Cardiac muscle cell (in vitro differentiated cells and primary cell): ENCODE measurements at regions not wholly inside any gene's neighbourhood (a gene's known extent, or its start where the extent isn't known, plus 50 kb on each side); places are given as distances from the start of the nearest gene placed in this dataset.
"Not testable (repeated sequence)": the region's sequence is repeated elsewhere in the genome, so short reads cannot be mapped to it uniquely, and the experiment has no call there.

ENCODE experiments used
- DNase-seq, 2 donors: peaks; one replicate each; pipeline versions ENCODE4 v3.0.0 to v3.0.0-alpha.2; 2010 to 2017; ENCODE audit warnings: low read depth in 1 of 2, low spot score in 1 of 2
- H3K27ac ChIP-seq: fragments of 200-600 bp; sonication (generic); 2 replicates; pipeline ENCODE4 v1.5.1; 2016
- H3K27me3 ChIP-seq: fragments of 200-600 bp; sonication (generic); 2 replicates; pipeline ENCODE4 v1.6.0; 2016; ENCODE audit warnings: control low read depth
- H3K36me3 ChIP-seq: fragments of 200-600 bp; sonication (generic); 2 replicates; pipeline ENCODE4 v1.5.1; 2016; ENCODE audit warnings: control low read depth
- H3K4me1 ChIP-seq: fragments of 200-600 bp; sonication (generic); 2 replicates; pipeline ENCODE4 v1.8.1; 2017; ENCODE audit warnings: low read depth, mild to moderate bottlenecking, mixed run types
- H3K4me3 ChIP-seq: fragments of 200-600 bp; sonication (generic); 2 replicates; pipeline ENCODE4 v1.5.1; 2016; ENCODE audit warnings: mild to moderate bottlenecking
- H3K9me3 ChIP-seq: fragments of 200-600 bp; sonication (generic); 2 replicates; pipeline ENCODE4 v1.5.1; 2017; ENCODE audit warnings: low read depth, mild to moderate bottlenecking, control low read depth
- CTCF ChIP-seq: IDR thresholded peaks from 2 replicates; pipeline ENCODE4 v1.5.1; 2012; ENCODE audit warnings: low read depth, mild to moderate bottlenecking, low read length

- no peaks in the 10 kb centered on the region for H3K4me1 ChIP-seq
- no peaks in the 10 kb centered on the region for H3K36me3 ChIP-seq
- TF ChIP-seq CTCF: no peak
- DNase-seq: no peak
- H3K9me3 ChIP-seq: peaks cover 3% of the 10 kb centered on the region
- no peak overlapping the region for H3K27ac ChIP-seq
- H3K27me3 ChIP-seq: no peaks in the 10 kb centered on the region
- no peak overlapping the region for H3K4me3 ChIP-seq
These were observed 114.7 kb upstream of the GDNF start for GRCh38 chr5:37954561-37954960.

- no peak for DNase-seq
- no peak overlapping the region for H3K27ac ChIP-seq
- no peaks in the 10 kb centered on the region for H3K4me1 ChIP-seq
- TF ChIP-seq CTCF: no peak
- no peaks in the 10 kb centered on the region for H3K36me3 ChIP-seq
- H3K4me3 ChIP-seq: no peak overlapping the region
- no peaks in the 10 kb centered on the region for H3K27me3 ChIP-seq
- no peaks in the 10 kb centered on the region for H3K9me3 ChIP-seq
These were observed 112.3 kb upstream of the GDNF start for GRCh38 chr5:37951946-37952721.

GRCh38 chr5:37950436-37950835 is 110.6 kb upstream of the GDNF start:
- Histone ChIP-seq H3K4me3 (no peak overlapping the region), H3K36me3 (no peaks in the 10 kb centered on the region), H3K9me3 (no peaks in the 10 kb centered on the region), H3K27me3 (no peaks in the 10 kb centered on the region), H3K27ac (no peak overlapping the region), H3K4me1 (no peaks in the 10 kb centered on the region)
- TF ChIP-seq CTCF: no peak
- DNase-seq: no peak

GRCh38 chr5:37945446-37945845 is 105.6 kb upstream of the GDNF start:
- H3K27ac ChIP-seq: no peak overlapping the region
- no peaks in the 10 kb centered on the region for H3K9me3 ChIP-seq
- H3K4me3 ChIP-seq: no peak overlapping the region
- no peak for TF ChIP-seq CTCF
- H3K27me3 ChIP-seq: no peaks in the 10 kb centered on the region
- no peaks in the 10 kb centered on the region for H3K36me3 ChIP-seq
- no peaks in the 10 kb centered on the region for H3K4me1 ChIP-seq
- no peak for DNase-seq

GRCh38 chr5:37943136-37943535 is 103.3 kb upstream of the GDNF start:
- not testable (repeated sequence) for H3K4me3 ChIP-seq, H3K27ac ChIP-seq, H3K9me3 ChIP-seq, DNase-seq, H3K27me3 ChIP-seq, H3K36me3 ChIP-seq, H3K4me1 ChIP-seq

GRCh38 chr5:37940931-37941623 is 101.2 kb upstream of the GDNF start:
- H3K27ac ChIP-seq: no peak overlapping the region
- H3K4me1 ChIP-seq: no peaks in the 10 kb centered on the region
- H3K9me3 ChIP-seq: no peaks in the 10 kb centered on the region
- no peaks in the 10 kb centered on the region for H3K27me3 ChIP-seq
- H3K36me3 ChIP-seq: no peaks in the 10 kb centered on the region
- DNase-seq: no peak
- TF ChIP-seq CTCF: no peak
- H3K4me3 ChIP-seq: no peak overlapping the region
